ENCODE measurements at regions not wholly inside any gene's neighbourhood (a gene's known extent, or its start where the extent isn't known, plus 50 kb on each side); places are given as distances from the start of the nearest gene placed in this dataset.

DNA sequence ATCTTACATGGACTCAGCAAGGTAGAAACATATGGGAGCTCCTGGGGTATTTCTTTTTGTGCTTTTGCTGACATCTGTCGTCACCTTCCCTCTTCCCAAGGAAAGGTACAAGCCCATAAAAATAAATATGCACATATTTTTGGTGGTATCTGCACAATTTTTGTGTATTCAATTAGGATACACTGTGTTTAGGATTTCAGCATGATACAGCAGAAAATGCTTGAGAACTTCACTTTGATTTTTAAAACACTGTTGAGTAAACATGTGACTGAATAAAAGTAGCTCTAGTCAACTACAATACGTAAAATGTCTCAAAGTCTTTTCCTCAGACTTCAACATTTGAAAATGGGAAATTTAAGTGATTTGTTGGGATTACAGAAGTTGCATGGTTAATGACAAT, 99.4 kb upstream of the SPANXC start:
- no peaks in the 10 kb centered on the region for H3K79me2 ChIP-seq (ENCODE audit: insufficient read depth, low read length)
- H3K4ac ChIP-seq (ENCODE audit: low read depth, low read length) = no peak overlapping the region
- no peaks in the 10 kb centered on the region for H4K20me1 ChIP-seq (ENCODE audit: control insufficient read depth, insufficient read depth, insufficient read length)
- no peaks in the 10 kb centered on the region for H3K27me3 ChIP-seq (ENCODE audit: insufficient read depth, low read length)
- H3K9me3 ChIP-seq (ENCODE audit: control insufficient read depth, low read depth, low read length) = peaks cover 12% of the 10 kb centered on the region
- H4K8ac ChIP-seq (replicated peaks; ENCODE audit: insufficient read length, low read depth, low read length) = no peak overlapping the region
- DNase-seq = no peak
- H3K79me1 ChIP-seq (ENCODE audit: insufficient read depth, low read depth, low read length, poor library complexity, severe bottlenecking) = no peaks in the 10 kb centered on the region
- no peak overlapping the region for H3K18ac ChIP-seq (ENCODE audit: insufficient read length, low read depth, low read length)
- H3K27ac ChIP-seq (ENCODE audit: insufficient read length, low read depth, low read length) = no peak overlapping the region
- Mint-ChIP-seq H3K36me3 (ENCODE audit: insufficient read depth in 1 of 3, low read depth in 3 of 3) (no peaks in the 10 kb centered on the region), H3K27me3 (ENCODE audit: low read depth) (no peaks in the 10 kb centered on the region), H3K4me3 (no peak overlapping the region), H3K4me1 (no peaks in the 10 kb centered on the region), H3K9me3 (peaks cover 51 to 64% of the 10 kb centered on the region in 2 experiments), H3K27ac (no peak overlapping the region)
- no peak overlapping the region for H2BK12ac ChIP-seq (ENCODE audit: insufficient read length, low read depth, low read length)
- no peak overlapping the region for H2AFZ ChIP-seq (ENCODE audit: low read length)
- no peak overlapping the region for H3K9ac ChIP-seq (ENCODE audit: extremely low read depth, insufficient read length, low read length)
- no peak overlapping the region for H2BK5ac ChIP-seq (ENCODE audit: insufficient read length, low read length)
- no peak overlapping the region for H3K23ac ChIP-seq (ENCODE audit: insufficient read length, low read depth, low read length)
- H2AK5ac ChIP-seq (ENCODE audit: insufficient read length, low read length) = no peak overlapping the region
- H3K23me2 ChIP-seq (ENCODE audit: insufficient read length, low read depth, low read length, poor library complexity, severe bottlenecking) = no peaks in the 10 kb centered on the region
- H3K14ac ChIP-seq (ENCODE audit: insufficient read depth, low read length) = no peak overlapping the region
- no CpG with 5 or more reads among the region's 2 CpGs for WGBS (ENCODE audit: extremely low coverage, insufficient read length, low lambda C conversion rate)
- H2BK120ac ChIP-seq (ENCODE audit: low read depth, low read length, poor library complexity, severe bottlenecking) = no peak overlapping the region
- no peak overlapping the region for H4K5ac ChIP-seq (ENCODE audit: insufficient read length, low read depth, low read length)
- H3T11ph ChIP-seq (ENCODE audit: low read length) = no peak overlapping the region
- H2BK20ac ChIP-seq (ENCODE audit: low read depth, low read length, poor library complexity, severe bottlenecking) = no peak overlapping the region
- no peak overlapping the region for H4K91ac ChIP-seq (ENCODE audit: insufficient read length, low read depth, low read length)
- H2BK15ac ChIP-seq (ENCODE audit: low read depth, low read length) = no peak overlapping the region
- H3K4me2 ChIP-seq (ENCODE audit: insufficient read depth, insufficient read length, low read length) = no peak overlapping the region
- TF ChIP-seq, protein P1, sequence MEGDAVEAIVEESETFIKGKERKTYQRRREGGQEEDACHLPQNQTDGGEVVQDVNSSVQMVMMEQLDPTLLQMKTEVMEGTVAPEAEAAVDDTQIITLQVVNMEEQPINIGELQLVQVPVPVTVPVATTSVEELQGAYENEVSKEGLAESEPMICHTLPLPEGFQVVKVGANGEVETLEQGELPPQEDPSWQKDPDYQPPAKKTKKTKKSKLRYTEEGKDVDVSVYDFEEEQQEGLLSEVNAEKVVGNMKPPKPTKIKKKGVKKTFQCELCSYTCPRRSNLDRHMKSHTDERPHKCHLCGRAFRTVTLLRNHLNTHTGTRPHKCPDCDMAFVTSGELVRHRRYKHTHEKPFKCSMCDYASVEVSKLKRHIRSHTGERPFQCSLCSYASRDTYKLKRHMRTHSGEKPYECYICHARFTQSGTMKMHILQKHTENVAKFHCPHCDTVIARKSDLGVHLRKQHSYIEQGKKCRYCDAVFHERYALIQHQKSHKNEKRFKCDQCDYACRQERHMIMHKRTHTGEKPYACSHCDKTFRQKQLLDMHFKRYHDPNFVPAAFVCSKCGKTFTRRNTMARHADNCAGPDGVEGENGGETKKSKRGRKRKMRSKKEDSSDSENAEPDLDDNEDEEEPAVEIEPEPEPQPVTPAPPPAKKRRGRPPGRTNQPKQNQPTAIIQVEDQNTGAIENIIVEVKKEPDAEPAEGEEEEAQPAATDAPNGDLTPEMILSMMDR (conservative IDR thresholded peaks at IDR 0.05) = no peak
- no peaks in the 10 kb centered on the region for H3K4me1 ChIP-seq (ENCODE audit: insufficient read depth, low read length)
- no peak overlapping the region for H3K56ac ChIP-seq (ENCODE audit: insufficient read length, low read depth, low read length)
